ENCODE measurements at regions not wholly inside any gene's neighbourhood (a gene's known extent, or its start where the extent isn't known, plus 50 kb on each side); places are given as distances from the start of the nearest gene placed in this dataset.

DNA sequence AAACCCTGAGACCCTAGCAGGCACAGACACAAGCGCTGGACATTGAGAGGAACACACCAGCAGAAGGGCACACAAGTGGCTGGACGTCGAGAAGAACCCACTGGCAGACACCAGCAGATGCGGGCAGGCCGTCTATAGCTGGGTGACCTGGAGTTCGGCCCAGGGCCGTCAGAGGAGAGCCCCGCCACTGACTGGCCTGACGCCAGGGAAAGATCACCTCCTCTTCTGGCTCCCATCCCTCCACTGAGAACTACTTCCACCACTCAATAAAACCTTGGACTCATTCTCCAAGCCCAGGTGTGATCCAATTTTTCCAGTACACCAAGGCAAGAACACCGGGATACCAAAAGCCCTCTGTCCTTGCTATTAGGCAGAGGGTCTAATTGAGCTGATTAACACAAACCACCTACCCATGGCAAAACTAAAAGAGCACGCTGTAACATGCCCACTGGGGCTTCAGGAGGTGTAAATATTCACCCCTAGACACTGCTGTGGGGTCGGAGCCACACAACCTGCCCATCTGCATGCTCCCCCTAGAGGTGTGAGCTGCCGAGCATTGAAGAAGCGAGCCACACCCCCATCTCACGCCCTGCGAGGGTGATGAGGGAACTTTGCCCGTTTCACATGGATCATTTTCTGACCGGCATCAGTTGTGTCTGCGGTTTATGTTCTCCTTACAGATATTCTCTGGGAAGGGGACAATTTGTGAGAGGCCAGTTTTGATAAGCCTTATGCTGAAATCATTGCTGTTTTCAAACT lies 104.8 kb downstream of the HLX start:
- TF ChIP-seq GATA2 (IDR thresholded peaks at IDR 0.05; ENCODE audit: low read depth, low read length) (no peak), GATA3 (IDR thresholded peaks at IDR 0.05; ENCODE audit: low read depth, low read length) (no peak)

All from SH-SY5Y (cell line).